Uterus (tissue), 2 donors: ENCODE measurements at regions not wholly inside any gene's neighbourhood (a gene's known extent, or its start where the extent isn't known, plus 50 kb on each side); places are given as distances from the start of the nearest gene placed in this dataset.

Source experiments
- POLR2A ChIP-seq, 2 donors: fragments of 450-650 bp; IDR thresholded peaks; one replicate each; pipeline ENCODE4 v1.6.1; 2016; ENCODE audit warnings: antibody characterized with exemption in 2 of 2, mild to moderate bottlenecking in 1 of 2, moderate library complexity in 1 of 2
- TF ChIP-seq, protein P1 (sequence below), 4 experiments: fragments of 200-600 bp in 2 of 4; fragments of 450-650 bp in 2 of 4; sonication (generic) in 2 of 4; IDR thresholded peaks; one replicate each; pipeline ENCODE4 v1.5.1; 2016 to 2019; ENCODE audit warnings: antibody characterized with exemption in 4 of 4, mild to moderate bottlenecking in 2 of 4, moderate library complexity in 1 of 4

DNA sequence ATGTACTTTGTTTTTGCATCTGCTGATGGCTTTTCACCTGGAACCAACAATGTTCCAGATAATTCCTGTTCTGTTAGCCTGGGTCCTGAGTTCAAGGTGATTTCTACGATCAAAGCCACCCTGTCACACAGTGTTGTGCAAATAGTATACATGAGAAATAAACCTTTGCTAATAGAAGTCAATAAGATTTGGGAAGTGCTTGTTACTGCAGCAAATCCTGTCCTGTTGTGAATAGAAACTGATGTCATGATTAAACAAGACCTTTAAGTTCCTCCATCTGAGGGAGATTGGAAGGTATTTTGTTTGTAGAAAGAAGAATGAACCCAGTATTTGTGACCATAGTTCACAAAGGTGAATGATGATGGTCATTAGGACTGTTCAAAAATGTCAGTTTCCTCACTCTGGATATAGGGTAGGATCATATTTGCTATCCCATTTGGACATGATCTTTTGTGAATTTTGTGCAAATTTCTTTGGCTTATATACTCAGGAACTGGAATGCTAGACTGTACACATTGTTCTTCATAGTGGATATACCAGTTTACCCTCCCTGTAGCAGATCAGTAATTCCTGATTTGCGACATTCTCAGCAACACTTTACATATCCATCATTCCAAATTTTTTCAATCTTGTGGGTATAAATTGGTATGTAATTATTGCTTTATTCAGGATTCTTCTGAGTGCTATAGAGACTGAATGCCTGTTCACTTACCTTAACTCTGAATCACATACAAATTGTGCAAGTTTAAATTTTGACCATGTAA, 428.5 kb downstream of the METTL15 start:
- TF ChIP-seq POLR2A (IDR thresholded peaks at IDR 0.05): no peak
- TF ChIP-seq, protein P1, sequence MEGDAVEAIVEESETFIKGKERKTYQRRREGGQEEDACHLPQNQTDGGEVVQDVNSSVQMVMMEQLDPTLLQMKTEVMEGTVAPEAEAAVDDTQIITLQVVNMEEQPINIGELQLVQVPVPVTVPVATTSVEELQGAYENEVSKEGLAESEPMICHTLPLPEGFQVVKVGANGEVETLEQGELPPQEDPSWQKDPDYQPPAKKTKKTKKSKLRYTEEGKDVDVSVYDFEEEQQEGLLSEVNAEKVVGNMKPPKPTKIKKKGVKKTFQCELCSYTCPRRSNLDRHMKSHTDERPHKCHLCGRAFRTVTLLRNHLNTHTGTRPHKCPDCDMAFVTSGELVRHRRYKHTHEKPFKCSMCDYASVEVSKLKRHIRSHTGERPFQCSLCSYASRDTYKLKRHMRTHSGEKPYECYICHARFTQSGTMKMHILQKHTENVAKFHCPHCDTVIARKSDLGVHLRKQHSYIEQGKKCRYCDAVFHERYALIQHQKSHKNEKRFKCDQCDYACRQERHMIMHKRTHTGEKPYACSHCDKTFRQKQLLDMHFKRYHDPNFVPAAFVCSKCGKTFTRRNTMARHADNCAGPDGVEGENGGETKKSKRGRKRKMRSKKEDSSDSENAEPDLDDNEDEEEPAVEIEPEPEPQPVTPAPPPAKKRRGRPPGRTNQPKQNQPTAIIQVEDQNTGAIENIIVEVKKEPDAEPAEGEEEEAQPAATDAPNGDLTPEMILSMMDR (IDR thresholded peaks at IDR 0.05): no peak
